ENCODE measurements at regions not wholly inside any gene's neighbourhood (a gene's known extent, or its start where the extent isn't known, plus 50 kb on each side); places are given as distances from the start of the nearest gene placed in this dataset.
"Not testable (repeated sequence)": the region's sequence is repeated elsewhere in the genome, so short reads cannot be mapped to it uniquely, and the experiment has no call there.

- DNase-seq = no peak
Observed at GRCh38 chr5:68114378-68115040, 101.0 kb upstream of the PIK3R1 start.

- no peak for DNase-seq
Observed at GRCh38 chr5:68112658-68113057, 102.9 kb upstream of the PIK3R1 start.

GRCh38 chr5:68110894-68111293 is 104.7 kb upstream of the PIK3R1 start:
- DNase-seq = no peak

GRCh38 chr5:68110264-68110663 is 105.3 kb upstream of the PIK3R1 start:
- DNase-seq = no peak

GRCh38 chr5:68104217-68104616 is 111.3 kb upstream of the PIK3R1 start:
- DNase-seq = not testable (repeated sequence)

- not testable (repeated sequence) for DNase-seq
Observed at GRCh38 chr5:68103297-68103696, 112.3 kb upstream of the PIK3R1 start.

GRCh38 chr5:68099327-68099726 is 116.2 kb upstream of the PIK3R1 start:
- DNase-seq = no peak

- no peak for DNase-seq
Observed at GRCh38 chr5:68093455-68094159, 121.9 kb upstream of the PIK3R1 start.

GRCh38 chr5:68088302-68088701 is 127.3 kb upstream of the PIK3R1 start:
- DNase-seq = no peak

- no peak for DNase-seq
Observed at GRCh38 chr5:68087866-68088265, 127.7 kb upstream of the PIK3R1 start.

GRCh38 chr5:68086857-68087256 is 128.7 kb upstream of the PIK3R1 start:
- DNase-seq = no peak

- no peak for DNase-seq
Observed at GRCh38 chr5:68086439-68086838, 129.1 kb upstream of the PIK3R1 start.

- DNase-seq = no peak
Observed at GRCh38 chr5:68084396-68084795, 131.2 kb upstream of the PIK3R1 start.

- no peak for DNase-seq
Observed at GRCh38 chr5:68080282-68081050, 135.1 kb upstream of the PIK3R1 start.

GRCh38 chr5:68077349-68077894 is 138.1 kb upstream of the PIK3R1 start:
- DNase-seq = no peak

- no peak for DNase-seq
Observed at GRCh38 chr5:68074633-68075032, 140.9 kb upstream of the PIK3R1 start.

GRCh38 chr5:68074048-68074632 is 141.4 kb upstream of the PIK3R1 start:
- DNase-seq = no peak

- no peak for DNase-seq
Observed at GRCh38 chr5:68071736-68072135, 143.8 kb upstream of the PIK3R1 start.

GRCh38 chr5:68071282-68071632 is 144.3 kb upstream of the PIK3R1 start:
- DNase-seq = no peak

- DNase-seq = no peak
Observed at GRCh38 chr5:68070591-68071281, 144.8 kb upstream of the PIK3R1 start.

GRCh38 chr5:68067976-68068603 is 147.5 kb upstream of the PIK3R1 start:
- DNase-seq = no peak

- DNase-seq = no peak
Observed at GRCh38 chr5:68067291-68067690, 148.3 kb upstream of the PIK3R1 start.

All from activated CD4-positive, alpha-beta T cell treated with anti-CD3 and anti-CD28 coated beads for 4 hours (primary cell).